GM19035 (cell line): ENCODE measurements at regions not wholly inside any gene's neighbourhood (a gene's known extent, or its start where the extent isn't known, plus 50 kb on each side); places are given as distances from the start of the nearest gene placed in this dataset.
"Not testable (repeated sequence)": the region's sequence is repeated elsewhere in the genome, so short reads cannot be mapped to it uniquely, and the experiment has no call there.

Experiments
- ATAC-seq: cut with Tn5 transposase; IDR thresholded peaks from one replicate; pipeline ENCODE4 v1.9.1; 2021; ENCODE audit not compliant: unreplicated experiment

- no peak for ATAC-seq
Measured at GRCh38 chr1:187691439-187691838, 862.7 kb downstream of the PLA2G4A start.

DNA sequence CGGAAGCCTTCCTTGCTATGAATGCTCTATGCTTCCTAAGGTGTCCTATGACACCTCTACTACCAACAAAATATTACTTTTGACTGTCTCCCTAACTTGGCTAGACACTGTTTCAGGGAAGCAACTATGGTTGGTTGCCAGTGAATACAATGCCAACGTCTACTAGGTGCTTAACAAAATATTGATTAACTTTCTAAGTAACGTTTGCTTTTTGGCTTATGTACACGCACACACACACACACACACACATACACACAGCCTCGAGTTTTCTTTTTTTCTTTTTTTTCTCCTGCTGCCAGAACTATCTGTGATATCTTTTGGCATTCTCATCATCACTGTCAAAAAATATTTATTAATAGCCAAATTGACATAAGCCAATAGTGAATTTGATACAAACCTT lies 864.0 kb downstream of the PLA2G4A start:
- ATAC-seq, result no peak

GRCh38 chr1:187696073-187696472 lies 867.3 kb downstream of the PLA2G4A start:
- no peak for ATAC-seq

DNA sequence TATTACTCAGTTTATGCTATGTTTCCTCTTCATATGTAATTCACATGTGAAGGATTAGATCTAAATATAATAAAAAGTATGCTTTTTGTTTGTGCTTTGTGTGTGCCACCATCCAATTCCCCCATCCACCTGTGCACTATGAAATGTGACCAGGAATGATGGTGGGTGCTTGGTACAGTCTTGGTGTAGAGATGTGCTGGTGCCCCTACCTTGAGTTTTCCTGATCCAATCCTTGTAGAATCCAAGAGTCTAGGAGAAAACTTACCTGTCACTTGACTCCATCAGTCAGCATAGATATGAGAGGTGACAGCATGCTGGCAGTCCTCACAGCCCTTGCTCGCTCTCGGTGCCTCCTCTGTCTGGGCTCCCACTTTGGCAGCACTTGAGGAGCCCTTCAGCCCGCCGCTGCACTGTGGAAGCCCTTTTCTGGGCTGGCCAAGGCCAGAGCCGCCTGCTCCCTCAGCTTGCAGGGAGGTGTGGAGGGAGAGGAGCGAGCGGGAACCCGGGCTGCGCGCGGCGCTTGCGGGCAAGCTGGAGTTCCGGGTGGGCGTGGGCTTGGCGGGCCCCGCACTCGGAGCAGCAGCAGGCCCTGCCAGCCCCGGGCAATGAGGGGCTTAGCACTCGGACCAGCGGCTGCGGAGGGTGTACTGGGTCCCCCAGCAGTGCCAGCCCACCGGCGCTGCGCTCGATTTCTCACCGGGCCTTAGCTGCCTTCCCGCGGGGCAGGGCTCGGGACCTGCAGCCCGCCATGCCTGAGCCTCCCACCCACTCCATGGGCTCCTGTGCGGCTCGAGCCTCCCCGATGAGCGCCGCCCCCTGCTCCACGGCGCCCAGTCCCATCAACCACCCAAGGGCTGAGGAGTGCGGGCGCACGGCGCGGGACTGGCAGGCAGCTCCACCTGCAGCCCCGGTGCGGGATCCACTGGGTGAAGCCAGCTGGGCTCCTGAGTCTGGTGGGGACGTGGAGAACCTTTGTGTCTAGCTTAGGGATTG lies 874.7 kb downstream of the PLA2G4A start:
- not testable (repeated sequence) for ATAC-seq

- no peak for ATAC-seq
Measured at GRCh38 chr1:187714470-187714869, 885.7 kb downstream of the PLA2G4A start.

DNA sequence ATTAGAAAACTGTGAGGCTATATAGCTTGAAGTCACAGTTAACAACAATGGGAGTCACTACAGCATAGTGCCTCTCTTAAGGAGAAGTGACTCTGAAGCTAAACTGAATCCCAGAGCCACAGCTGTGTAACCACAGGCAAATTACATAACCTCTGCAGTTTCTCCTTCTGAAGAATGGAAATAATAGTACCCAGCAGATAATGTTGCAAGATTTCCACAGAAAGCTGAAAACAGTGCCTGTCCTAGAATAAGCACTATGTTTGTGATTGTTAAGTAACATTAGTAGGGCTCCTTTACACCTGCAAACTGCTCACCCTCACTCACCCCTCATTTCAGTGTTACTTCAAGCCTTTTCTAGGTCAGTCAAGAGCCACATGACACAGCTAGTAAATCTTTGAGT lies 886.7 kb downstream of the PLA2G4A start:
- no peak for ATAC-seq

DNA sequence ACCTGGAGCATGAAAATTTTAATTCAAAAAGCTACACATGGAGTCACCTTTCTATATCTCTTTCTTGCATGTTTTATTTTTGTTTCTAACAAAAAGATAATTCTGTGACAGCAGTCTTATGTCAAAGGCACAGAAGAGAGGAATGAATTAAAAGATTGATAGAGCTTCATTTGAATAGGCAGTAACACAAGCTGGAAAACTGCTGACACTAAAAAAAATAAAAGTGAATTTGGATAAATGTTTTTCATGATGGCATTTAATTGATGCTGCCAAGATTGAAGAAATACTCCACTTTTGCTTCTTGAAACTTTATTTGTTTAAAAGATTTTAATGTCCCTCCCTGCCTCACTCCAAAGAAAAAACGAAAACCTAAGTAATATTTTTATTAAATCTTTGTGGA lies 887.4 kb downstream of the PLA2G4A start:
- no peak for ATAC-seq

GRCh38 chr1:187718527-187718926 lies 889.8 kb downstream of the PLA2G4A start:
- ATAC-seq, result no peak

GRCh38 chr1:187721216-187721615 lies 892.5 kb downstream of the PLA2G4A start:
- ATAC-seq, result no peak

DNA sequence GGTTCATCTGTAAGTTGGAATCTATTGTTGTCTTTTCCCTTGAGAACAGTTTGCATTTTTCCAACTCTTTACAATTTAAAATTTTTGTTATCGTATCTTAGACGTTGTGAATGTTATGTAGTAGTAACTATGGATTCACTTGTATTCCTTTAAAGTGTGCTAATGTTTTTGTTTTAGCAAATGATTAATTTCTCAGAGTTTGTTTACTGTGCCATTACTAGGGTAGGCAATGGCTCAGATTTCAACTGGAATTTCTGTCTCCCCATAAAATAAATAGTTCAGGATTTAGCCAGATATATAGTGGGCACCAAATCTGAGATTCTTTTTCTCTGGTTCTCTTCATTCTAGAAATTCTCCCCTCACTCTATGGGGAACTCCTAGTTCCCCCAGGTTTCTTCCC lies 896.5 kb downstream of the PLA2G4A start:
- ATAC-seq, result no peak

DNA sequence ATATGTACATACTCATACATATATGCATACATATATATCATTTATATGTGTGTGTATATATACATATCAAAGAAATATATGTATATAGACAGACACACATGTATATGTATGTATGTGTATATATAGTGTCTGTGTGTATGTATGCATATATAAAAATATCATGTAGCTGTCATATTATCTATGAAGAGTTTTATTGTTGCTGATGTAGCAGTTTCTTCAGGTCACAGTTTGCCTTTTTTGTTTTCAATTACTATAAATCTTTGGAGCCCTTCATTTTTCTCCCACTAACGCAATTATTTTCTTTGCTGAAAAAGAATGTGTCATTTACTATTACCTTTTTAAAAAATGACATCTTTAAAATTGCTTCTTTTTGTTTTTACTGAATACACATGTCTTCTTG lies 904.5 kb downstream of the PLA2G4A start:
- ATAC-seq, result no peak

DNA sequence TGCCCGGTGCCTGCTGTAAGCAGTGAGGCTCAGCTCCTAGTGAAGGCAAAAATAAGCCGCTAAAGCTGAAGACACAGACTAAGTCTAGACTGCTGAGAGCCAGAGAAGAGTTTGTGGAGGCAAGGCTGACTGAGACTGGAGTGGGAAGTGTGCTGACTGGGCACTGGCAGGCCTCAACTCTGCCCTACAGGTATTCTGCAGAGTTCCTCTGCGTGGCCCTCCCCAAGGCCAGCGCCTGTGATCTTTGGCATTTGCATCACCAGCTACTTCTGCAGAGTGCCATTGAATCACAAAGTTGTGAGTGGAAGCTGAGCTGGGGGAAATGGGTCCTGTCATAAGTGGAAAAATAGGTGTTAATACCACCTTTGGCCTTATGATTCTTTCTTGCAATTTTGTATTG lies 905.7 kb downstream of the PLA2G4A start:
- no peak for ATAC-seq

DNA sequence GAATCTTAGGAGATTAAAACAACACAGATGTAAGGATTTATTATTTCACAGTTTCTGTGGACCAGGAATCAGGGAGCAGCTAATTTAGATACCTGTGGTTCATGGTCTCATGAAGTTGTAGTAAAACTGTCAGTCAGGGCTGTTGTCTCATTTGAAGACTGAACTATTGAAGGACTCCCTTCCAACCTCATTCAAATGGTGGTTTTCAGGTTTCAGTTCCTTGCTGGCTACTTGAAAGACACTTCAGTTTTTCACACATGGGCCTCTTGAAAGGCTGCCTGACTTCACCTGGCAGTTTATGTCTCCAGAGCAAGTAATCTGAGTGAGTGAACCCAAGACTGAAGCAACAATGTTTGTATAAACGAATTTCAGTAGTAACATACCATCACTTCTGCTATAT lies 915.9 kb downstream of the PLA2G4A start:
- ATAC-seq, result peak; percentile 98

- ATAC-seq, result no peak
Measured at GRCh38 chr1:187755536-187755935, 926.8 kb downstream of the PLA2G4A start.

DNA sequence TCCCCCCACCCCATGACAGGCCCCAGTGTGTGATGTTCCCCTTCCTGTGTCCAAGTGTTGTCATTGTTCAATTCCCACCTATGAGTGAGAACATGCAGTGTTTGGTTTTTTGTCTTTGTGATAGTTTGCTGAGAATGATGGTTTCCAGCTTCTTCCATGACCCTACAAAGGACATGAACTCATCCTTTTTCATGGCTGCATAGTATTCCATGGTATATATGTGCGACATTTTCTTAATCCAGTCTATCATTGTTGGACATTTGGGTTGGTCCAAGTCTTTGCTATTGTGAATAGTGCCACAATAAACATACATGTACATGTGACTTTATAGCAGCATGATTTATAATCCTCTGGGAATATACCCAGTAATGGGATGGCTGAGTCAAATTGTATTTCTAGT lies 927.9 kb downstream of the PLA2G4A start:
- not testable (repeated sequence) for ATAC-seq

DNA sequence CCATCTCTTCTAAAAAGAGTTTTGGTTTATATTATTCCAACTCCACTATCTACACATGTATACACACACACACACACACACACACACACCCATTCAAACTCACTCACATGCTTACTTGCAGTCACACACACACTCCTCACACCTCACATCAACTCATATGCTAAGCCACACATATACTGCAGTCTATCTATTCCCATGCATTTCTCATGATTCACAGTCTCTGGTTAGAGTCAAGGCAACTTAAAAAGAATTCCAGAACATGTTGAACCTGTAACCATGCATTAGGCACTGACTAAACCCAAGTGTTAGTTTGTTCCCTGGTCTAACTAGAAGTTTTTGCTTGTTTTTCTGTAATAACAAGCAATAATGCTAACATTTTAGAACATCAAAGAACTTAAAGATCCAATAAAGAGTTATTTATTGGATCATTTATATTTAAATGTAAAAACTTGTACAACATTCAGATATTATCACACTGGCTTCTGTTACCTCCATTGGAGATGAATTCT lies 931.1 kb downstream of the PLA2G4A start:
- ATAC-seq, result no peak

- ATAC-seq, result no peak
Measured at GRCh38 chr1:187762118-187762517, 933.4 kb downstream of the PLA2G4A start.

GRCh38 chr1:187763465-187763864 lies 934.7 kb downstream of the PLA2G4A start:
- no peak for ATAC-seq

GRCh38 chr1:187763976-187764375 lies 935.2 kb downstream of the PLA2G4A start:
- ATAC-seq, result no peak

DNA sequence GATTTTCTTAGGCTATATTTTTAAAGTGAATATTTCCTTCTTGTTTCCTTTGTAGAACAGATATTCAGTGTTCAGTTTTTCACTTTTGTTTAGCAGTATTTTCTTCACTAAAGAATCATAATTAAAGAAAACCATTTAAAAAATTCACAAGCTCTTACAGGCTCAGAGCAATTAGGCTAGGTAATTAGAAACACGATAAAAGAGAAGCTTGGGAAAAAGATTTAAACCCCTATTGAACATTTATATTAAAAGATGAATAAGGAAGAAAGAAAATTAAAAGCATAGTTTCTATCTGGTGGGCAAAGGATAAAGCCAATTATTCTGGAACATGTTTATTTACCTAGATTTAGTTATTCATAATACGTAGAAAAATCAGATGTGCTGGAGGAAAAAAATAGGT lies 942.6 kb downstream of the PLA2G4A start:
- ATAC-seq, result no peak

DNA sequence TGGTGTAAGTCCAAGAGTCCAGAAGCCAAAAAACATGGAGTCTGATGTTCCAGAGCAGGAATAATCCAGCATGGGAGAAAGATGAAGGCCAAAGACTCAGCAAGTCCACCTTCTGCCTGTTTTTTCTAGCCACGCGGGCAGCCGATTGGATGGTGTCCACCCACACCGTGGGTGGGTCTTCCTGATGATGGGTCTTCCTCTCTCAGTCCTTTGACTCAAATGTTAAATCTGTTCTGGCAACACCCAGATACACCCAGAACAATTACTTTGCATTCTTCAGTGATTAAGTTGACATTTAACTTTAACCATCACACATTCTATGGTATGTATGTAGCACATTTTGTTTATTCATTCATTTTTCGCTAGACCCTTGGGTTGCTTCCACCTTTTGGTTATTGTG lies 944.4 kb downstream of the PLA2G4A start:
- no peak for ATAC-seq

DNA sequence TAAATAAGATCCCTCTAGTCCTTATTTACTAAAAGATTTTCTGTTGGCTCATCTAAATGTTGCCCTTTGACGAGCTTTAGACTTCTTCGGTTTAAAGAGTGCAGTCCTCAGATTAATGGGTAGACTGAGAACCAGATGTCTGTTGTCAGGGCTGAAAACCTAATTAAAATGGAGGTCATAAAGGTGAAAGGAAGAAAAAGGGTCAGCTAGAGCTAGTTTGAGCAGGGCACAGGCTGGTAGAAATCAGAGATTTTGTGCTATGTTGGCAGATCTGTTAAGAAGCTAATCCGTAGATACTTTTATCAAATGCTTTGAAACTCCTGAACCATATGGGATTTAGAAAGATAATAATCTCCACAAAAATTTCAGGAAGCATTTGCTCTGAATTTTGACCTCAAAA lies 959.0 kb downstream of the PLA2G4A start:
- ATAC-seq, result no peak

DNA sequence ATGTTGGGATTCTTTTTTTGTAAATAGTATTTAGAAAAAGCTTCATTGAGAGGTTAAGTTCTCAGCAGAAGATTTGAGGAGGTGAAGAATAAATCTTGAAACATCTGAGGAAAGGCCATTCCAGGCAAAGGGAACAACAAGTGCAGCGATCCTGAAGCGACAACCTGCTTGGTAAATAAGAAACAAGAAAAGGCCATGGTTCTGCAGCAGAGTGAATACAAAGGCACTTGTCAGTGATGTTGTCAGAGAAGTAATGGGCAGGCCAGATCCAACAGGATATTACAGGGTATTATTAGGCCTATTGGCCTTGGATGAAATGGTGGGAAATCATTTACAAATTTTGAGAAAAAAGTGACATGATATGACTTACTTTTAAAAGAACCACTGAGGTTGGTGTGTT lies 960.0 kb downstream of the PLA2G4A start:
- ATAC-seq, result no peak
